ENCODE measurements at regions not wholly inside any gene's neighbourhood (a gene's known extent, or its start where the extent isn't known, plus 50 kb on each side); places are given as distances from the start of the nearest gene placed in this dataset.

DNA sequence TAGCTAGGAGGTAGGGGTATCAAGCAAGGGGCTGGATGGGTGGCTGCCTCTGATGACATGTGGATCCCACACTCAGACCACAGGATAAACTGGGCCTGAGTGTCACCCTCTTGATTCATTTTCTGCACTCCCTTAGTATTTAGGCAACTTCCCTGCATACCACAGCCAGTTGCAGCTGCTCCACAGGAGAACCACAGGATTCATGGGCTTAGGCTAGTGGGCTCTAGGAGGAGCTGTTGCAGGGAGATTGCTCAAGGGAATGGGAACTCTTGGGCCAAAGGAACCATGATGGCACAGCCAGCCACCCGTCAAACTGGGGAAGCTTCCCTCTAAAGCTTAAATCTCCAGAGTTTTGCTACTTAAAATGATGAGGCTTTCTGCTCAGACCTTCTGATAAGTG is 269.7 kb upstream of the ASIC2 start:
- H3K4me3 ChIP-seq: no peak overlapping the region
- H3K9ac ChIP-seq (ENCODE audit: control insufficient read depth, insufficient read depth, low read length): no peak overlapping the region
- ChIA-PET RAD21 (ENCODE audit: unreplicated experiment) (interaction anchor here (1.8 kb wide), 1 partner anchor 103 kb away, joined by 8 read pairs; no protein-coding TSS in a partner anchor), SMC1A (ENCODE audit: uncharacterized antibody, unreplicated experiment) (no interaction called here), CTCF (no interaction called here), POLR2A (interaction anchor here (1.8 kb wide), 1 partner anchor 103 kb away, joined by 4 read pairs; no protein-coding TSS in a partner anchor)
- no peak overlapping the region for H2AFZ ChIP-seq (ENCODE audit: control insufficient read depth, low read depth, low read length)
- no peak overlapping the region for H3K4me2 ChIP-seq (ENCODE audit: control insufficient read depth, insufficient read depth)
- no peaks in the 10 kb centered on the region for H3K79me2 ChIP-seq (ENCODE audit: control insufficient read depth, insufficient read depth, low read length)
- no TSS peak for BruUV-seq (replicated peaks)
- no peak for TF ChIP-seq EED (IDR thresholded peaks at IDR 0.05; ENCODE audit: low read depth)
- TF ChIP-seq, protein P1, sequence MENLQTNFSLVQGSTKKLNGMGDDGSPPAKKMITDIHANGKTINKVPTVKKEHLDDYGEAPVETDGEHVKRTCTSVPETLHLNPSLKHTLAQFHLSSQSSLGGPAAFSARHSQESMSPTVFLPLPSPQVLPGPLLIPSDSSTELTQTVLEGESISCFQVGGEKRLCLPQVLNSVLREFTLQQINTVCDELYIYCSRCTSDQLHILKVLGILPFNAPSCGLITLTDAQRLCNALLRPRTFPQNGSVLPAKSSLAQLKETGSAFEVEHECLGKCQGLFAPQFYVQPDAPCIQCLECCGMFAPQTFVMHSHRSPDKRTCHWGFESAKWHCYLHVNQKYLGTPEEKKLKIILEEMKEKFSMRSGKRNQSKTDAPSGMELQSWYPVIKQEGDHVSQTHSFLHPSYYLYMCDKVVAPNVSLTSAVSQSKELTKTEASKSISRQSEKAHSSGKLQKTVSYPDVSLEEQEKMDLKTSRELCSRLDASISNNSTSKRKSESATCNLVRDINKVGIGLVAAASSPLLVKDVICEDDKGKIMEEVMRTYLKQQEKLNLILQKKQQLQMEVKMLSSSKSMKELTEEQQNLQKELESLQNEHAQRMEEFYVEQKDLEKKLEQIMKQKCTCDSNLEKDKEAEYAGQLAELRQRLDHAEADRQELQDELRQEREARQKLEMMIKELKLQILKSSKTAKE (IDR thresholded peaks at IDR 0.05; ENCODE audit: low read depth, poor library complexity, severe bottlenecking): no peak
- TF ChIP-seq NR2C1 (IDR thresholded peaks at IDR 0.05): no peak
- no peak for TF ChIP-seq CHD4 (IDR thresholded peaks at IDR 0.05)
- TF ChIP-seq, protein P2, sequence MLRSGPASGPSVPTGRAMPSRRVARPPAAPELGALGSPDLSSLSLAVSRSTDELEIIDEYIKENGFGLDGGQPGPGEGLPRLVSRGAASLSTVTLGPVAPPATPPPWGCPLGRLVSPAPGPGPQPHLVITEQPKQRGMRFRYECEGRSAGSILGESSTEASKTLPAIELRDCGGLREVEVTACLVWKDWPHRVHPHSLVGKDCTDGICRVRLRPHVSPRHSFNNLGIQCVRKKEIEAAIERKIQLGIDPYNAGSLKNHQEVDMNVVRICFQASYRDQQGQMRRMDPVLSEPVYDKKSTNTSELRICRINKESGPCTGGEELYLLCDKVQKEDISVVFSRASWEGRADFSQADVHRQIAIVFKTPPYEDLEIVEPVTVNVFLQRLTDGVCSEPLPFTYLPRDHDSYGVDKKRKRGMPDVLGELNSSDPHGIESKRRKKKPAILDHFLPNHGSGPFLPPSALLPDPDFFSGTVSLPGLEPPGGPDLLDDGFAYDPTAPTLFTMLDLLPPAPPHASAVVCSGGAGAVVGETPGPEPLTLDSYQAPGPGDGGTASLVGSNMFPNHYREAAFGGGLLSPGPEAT (IDR thresholded peaks at IDR 0.05; ENCODE audit: low read depth): no peak
- no peak for TF ChIP-seq PAX8 (IDR thresholded peaks at IDR 0.05)
- no peak for TF ChIP-seq STAT1 (conservative IDR thresholded peaks at IDR 0.05)
- no peak for TF ChIP-seq FOS (IDR thresholded peaks at IDR 0.05; ENCODE audit: borderline replicate concordance, extremely low read depth, insufficient read length)
- no peak for TF ChIP-seq POLR2AphosphoS2 (IDR thresholded peaks at IDR 0.05; ENCODE audit: low read depth, low read length)
- TF ChIP-seq NR2C2 (IDR thresholded peaks at IDR 0.05; ENCODE audit: borderline replicate concordance, control insufficient read depth, insufficient read length, low read depth): no peak
- no peak for TF ChIP-seq MEF2A (IDR thresholded peaks at IDR 0.05; ENCODE audit: insufficient read depth, low read depth, low read length)
- TF ChIP-seq EGR1 (IDR thresholded peaks at IDR 0.05; ENCODE audit: borderline replicate concordance in 1 of 2, low read depth in 2 of 2, low read length in 2 of 2): no peak
- no peak for TF ChIP-seq TBL1XR1 (IDR thresholded peaks at IDR 0.05; ENCODE audit: low read depth, low read length)
- TF ChIP-seq MYB (IDR thresholded peaks at IDR 0.05; ENCODE audit: borderline replicate concordance, low read depth, low read length): no peak
- TF ChIP-seq SUPT20H (IDR thresholded peaks at IDR 0.05; ENCODE audit: borderline replicate concordance, control insufficient read depth, low read depth, low read length): no peak
- no peak for TF ChIP-seq IKZF1 (conservative IDR thresholded peaks at IDR 0.05)
- TF ChIP-seq ZSCAN29 (IDR thresholded peaks at IDR 0.05): no peak
- no peak for TF ChIP-seq PML (IDR thresholded peaks at IDR 0.05; ENCODE audit: low read length)
- no peak for TF ChIP-seq TARDBP (IDR thresholded peaks at IDR 0.05; ENCODE audit: borderline replicate concordance)
- in situ Hi-C loops (cut with MboI) (no loop called here), intact Hi-C loops (cut with micrococcal nuclease; ENCODE audit: unreplicated experiment) (no loop called here)
- no peak for DNase-seq (ENCODE audit: low read depth, low spot score)
- H4K20me1 ChIP-seq (ENCODE audit: control insufficient read depth, insufficient read depth): no peaks in the 10 kb centered on the region
- no peak overlapping the region for H3K27ac ChIP-seq (ENCODE audit: control insufficient read depth, insufficient read depth)
- ATAC-seq: no peak
- H3K27me3 ChIP-seq (replicated peaks in 1 of 2; ENCODE audit: control insufficient read depth in 2 of 2, insufficient read depth in 2 of 2, low read length in 1 of 2): no peaks in the 10 kb centered on the region
- 0% methylated on average over 1 of the region's 1 CpG for WGBS (ENCODE audit: insufficient coverage, insufficient replicate concordance, low lambda C conversion rate, missing lambda C conversion rate)
- no peak for FAIRE-seq
- no peaks in the 10 kb centered on the region for H3K9me3 ChIP-seq (replicated peaks; ENCODE audit: control insufficient read depth, insufficient read depth, low read length)
- no peaks in the 10 kb centered on the region for H3K36me3 ChIP-seq (ENCODE audit: control insufficient read depth in 2 of 2, insufficient read depth in 2 of 2, low read length in 1 of 2)
- H3K4me1 ChIP-seq (ENCODE audit: control insufficient read depth, insufficient read depth, low read length): no peaks in the 10 kb centered on the region

All from GM12878 (cell line).